ENCODE measurements at regions not wholly inside any gene's neighbourhood (a gene's known extent, or its start where the extent isn't known, plus 50 kb on each side); places are given as distances from the start of the nearest gene placed in this dataset.

- TF ChIP-seq TEAD4 (IDR thresholded peaks at IDR 0.05) = no peak
- no peak for TF ChIP-seq YY1 (IDR thresholded peaks at IDR 0.05; ENCODE audit: low read depth)
- no peak for TF ChIP-seq TAF1 (IDR thresholded peaks at IDR 0.05; ENCODE audit: low read depth)
Observed at GRCh38 chr7:156174428-156174827, 362.2 kb upstream of the SHH start.

DNA sequence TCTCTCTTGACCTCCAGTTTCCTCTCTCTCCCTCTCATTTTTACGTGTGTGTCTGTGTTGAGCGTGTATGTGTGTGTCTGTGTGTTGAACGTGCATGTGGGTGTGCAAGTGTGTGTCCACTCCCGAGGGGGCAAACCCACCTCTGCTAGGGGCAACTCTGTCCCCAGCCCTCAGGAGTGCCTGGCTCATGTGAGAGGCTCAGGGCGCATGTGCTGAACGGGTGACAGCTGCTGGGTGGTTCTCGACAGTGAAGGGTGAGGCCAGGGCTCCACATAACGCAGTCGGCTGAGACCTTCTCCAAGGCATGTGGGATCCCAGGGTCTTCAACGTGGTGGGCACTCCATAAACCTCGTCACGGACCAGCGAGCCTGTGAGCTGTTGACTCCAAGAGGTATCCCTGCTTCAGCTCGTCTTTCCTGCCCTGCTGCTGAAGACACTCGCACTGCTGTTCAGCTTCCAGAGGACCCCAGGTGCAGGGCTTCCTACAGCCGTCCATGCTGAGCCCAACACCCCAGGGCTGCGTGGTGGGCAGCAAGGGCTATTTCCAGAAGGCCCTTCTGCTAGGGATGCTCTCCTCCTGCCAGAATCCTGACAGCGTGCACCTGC, 361.6 kb upstream of the SHH start:
- TF ChIP-seq, protein P1, sequence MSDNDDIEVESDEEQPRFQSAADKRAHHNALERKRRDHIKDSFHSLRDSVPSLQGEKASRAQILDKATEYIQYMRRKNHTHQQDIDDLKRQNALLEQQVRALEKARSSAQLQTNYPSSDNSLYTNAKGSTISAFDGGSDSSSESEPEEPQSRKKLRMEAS (IDR thresholded peaks at IDR 0.05) = no peak
- no peak for TF ChIP-seq TAF1 (IDR thresholded peaks at IDR 0.05; ENCODE audit: low read depth)
- no peak for TF ChIP-seq TCF12 (IDR thresholded peaks at IDR 0.05; ENCODE audit: low read depth)
- TF ChIP-seq, protein P2, sequence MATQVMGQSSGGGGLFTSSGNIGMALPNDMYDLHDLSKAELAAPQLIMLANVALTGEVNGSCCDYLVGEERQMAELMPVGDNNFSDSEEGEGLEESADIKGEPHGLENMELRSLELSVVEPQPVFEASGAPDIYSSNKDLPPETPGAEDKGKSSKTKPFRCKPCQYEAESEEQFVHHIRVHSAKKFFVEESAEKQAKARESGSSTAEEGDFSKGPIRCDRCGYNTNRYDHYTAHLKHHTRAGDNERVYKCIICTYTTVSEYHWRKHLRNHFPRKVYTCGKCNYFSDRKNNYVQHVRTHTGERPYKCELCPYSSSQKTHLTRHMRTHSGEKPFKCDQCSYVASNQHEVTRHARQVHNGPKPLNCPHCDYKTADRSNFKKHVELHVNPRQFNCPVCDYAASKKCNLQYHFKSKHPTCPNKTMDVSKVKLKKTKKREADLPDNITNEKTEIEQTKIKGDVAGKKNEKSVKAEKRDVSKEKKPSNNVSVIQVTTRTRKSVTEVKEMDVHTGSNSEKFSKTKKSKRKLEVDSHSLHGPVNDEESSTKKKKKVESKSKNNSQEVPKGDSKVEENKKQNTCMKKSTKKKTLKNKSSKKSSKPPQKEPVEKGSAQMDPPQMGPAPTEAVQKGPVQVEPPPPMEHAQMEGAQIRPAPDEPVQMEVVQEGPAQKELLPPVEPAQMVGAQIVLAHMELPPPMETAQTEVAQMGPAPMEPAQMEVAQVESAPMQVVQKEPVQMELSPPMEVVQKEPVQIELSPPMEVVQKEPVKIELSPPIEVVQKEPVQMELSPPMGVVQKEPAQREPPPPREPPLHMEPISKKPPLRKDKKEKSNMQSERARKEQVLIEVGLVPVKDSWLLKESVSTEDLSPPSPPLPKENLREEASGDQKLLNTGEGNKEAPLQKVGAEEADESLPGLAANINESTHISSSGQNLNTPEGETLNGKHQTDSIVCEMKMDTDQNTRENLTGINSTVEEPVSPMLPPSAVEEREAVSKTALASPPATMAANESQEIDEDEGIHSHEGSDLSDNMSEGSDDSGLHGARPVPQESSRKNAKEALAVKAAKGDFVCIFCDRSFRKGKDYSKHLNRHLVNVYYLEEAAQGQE (IDR thresholded peaks at IDR 0.05; ENCODE audit: low read depth) = no peak

DNA sequence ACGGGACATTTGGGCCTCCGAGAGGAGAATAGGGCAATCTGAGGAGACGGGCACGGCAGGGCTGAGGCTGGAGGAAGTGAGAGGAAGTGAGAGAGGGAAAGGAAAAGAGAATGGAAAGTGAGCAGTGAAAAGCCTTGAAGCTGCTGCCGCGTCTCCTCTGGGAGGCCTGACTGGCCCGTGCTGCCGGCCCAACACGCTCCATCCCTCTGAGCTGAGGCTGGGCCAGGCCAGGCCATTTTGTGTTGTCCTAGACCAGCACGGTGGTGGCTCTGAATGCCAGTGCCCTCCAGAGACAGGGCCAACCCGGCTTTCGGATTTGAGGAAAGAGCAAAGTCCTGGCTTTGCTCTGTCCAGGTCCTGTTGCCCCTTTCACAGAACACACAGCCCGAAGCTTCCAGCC, 361.1 kb upstream of the SHH start:
- TF ChIP-seq FOXM1 (IDR thresholded peaks at IDR 0.05; ENCODE audit: borderline replicate concordance, low read depth) (no peak), TCF12 (IDR thresholded peaks at IDR 0.05; ENCODE audit: low read depth) (no peak), YY1 (IDR thresholded peaks at IDR 0.05; ENCODE audit: low read depth) (no peak), ZBTB7A (IDR thresholded peaks at IDR 0.05; ENCODE audit: low read depth) (no peak), RAD21 (IDR thresholded peaks at IDR 0.05; ENCODE audit: low read depth) (no peak), EGR1 (IDR thresholded peaks at IDR 0.05) (no peak), NFIC (IDR thresholded peaks at IDR 0.05) (no peak), EP300 (IDR thresholded peaks at IDR 0.05; ENCODE audit: borderline replicate concordance) (no peak), CEBPB (IDR thresholded peaks at IDR 0.05) (no peak), USF1 (IDR thresholded peaks at IDR 0.05) (no peak)
- TF ChIP-seq, protein P1 (IDR thresholded peaks at IDR 0.05) = no peak

- TF ChIP-seq CREB1 (IDR thresholded peaks at IDR 0.05; ENCODE audit: low read depth) (no peak), ZBTB7A (IDR thresholded peaks at IDR 0.05; ENCODE audit: low read depth) (no peak), EP300 (IDR thresholded peaks at IDR 0.05; ENCODE audit: borderline replicate concordance) (no peak), NFIC (IDR thresholded peaks at IDR 0.05) (no peak)
- TF ChIP-seq, protein P1 (IDR thresholded peaks at IDR 0.05) = no peak
Observed at GRCh38 chr7:156172638-156173037, 360.4 kb upstream of the SHH start.

- TF ChIP-seq ZBTB7A (IDR thresholded peaks at IDR 0.05; ENCODE audit: low read depth) (no peak), TEAD4 (IDR thresholded peaks at IDR 0.05) (no peak), CEBPB (IDR thresholded peaks at IDR 0.05) (no peak), TAF1 (IDR thresholded peaks at IDR 0.05; ENCODE audit: low read depth) (no peak), YY1 (IDR thresholded peaks at IDR 0.05; ENCODE audit: low read depth) (no peak), RAD21 (IDR thresholded peaks at IDR 0.05; ENCODE audit: low read depth) (no peak), TCF12 (IDR thresholded peaks at IDR 0.05; ENCODE audit: low read depth) (no peak), NFIC (IDR thresholded peaks at IDR 0.05) (no peak), CREB1 (IDR thresholded peaks at IDR 0.05; ENCODE audit: low read depth) (no peak), EP300 (IDR thresholded peaks at IDR 0.05; ENCODE audit: borderline replicate concordance) (no peak), EGR1 (IDR thresholded peaks at IDR 0.05) (no peak), FOXM1 (IDR thresholded peaks at IDR 0.05; ENCODE audit: borderline replicate concordance, low read depth) (no peak), USF1 (IDR thresholded peaks at IDR 0.05) (no peak)
- TF ChIP-seq, protein P2 (IDR thresholded peaks at IDR 0.05; ENCODE audit: low read depth) = no peak
- TF ChIP-seq, protein P1 (IDR thresholded peaks at IDR 0.05) = no peak
Observed at GRCh38 chr7:156169474-156170370, 357.5 kb upstream of the SHH start.

Data from Ishikawa (cell line).